GM08714 (cell line): ENCODE measurements at regions not wholly inside any gene's neighbourhood (a gene's known extent, or its start where the extent isn't known, plus 50 kb on each side); places are given as distances from the start of the nearest gene placed in this dataset.

Experiments used
- H3K4me3 ChIP-seq: fragments of 200-500 bp; sonication (Bioruptor generic); 2 replicates; pipeline ENCODE4 v1.5.1; 2014; ENCODE audit warnings: mild to moderate bottlenecking, low read length, inconsistent platforms
- ZNF274 ChIP-seq: IDR thresholded peaks from 2 replicates; pipeline ENCODE4 v1.6.1; 2012; ENCODE audit warnings: mild to moderate bottlenecking, low read depth, low read length

- no peak overlapping the region for H3K4me3 ChIP-seq
- no peak for TF ChIP-seq ZNF274
Measured at GRCh38 chr12:66934302-66935062, 255.6 kb upstream of the GRIP1 start.

GRCh38 chr12:66941150-66941549 is 262.3 kb upstream of the GRIP1 start:
- TF ChIP-seq ZNF274: no peak
- H3K4me3 ChIP-seq: no peak overlapping the region

- no peak for TF ChIP-seq ZNF274
- H3K4me3 ChIP-seq: no peak overlapping the region
Measured at GRCh38 chr12:66942741-66943465, 264.0 kb upstream of the GRIP1 start.

GRCh38 chr12:66944365-66944764 is 265.5 kb upstream of the GRIP1 start:
- H3K4me3 ChIP-seq: no peak overlapping the region
- TF ChIP-seq ZNF274: no peak

GRCh38 chr12:66945189-66945817 is 266.4 kb upstream of the GRIP1 start:
- H3K4me3 ChIP-seq: no peak overlapping the region
- TF ChIP-seq ZNF274: no peak

GRCh38 chr12:66947119-66947518 is 268.2 kb upstream of the GRIP1 start:
- TF ChIP-seq ZNF274: no peak
- H3K4me3 ChIP-seq: no peak overlapping the region

GRCh38 chr12:66952668-66953067 is 273.8 kb upstream of the GRIP1 start:
- TF ChIP-seq ZNF274: no peak
- no peak overlapping the region for H3K4me3 ChIP-seq

- TF ChIP-seq ZNF274: no peak
- no peak overlapping the region for H3K4me3 ChIP-seq
Measured at GRCh38 chr12:66956300-66956699, 277.4 kb upstream of the GRIP1 start.

GRCh38 chr12:66959276-66959675 is 280.4 kb upstream of the GRIP1 start:
- no peak for TF ChIP-seq ZNF274
- no peak overlapping the region for H3K4me3 ChIP-seq

- TF ChIP-seq ZNF274: no peak
- H3K4me3 ChIP-seq: no peak overlapping the region
Measured at GRCh38 chr12:66960006-66960405, 281.1 kb upstream of the GRIP1 start.

- no peak overlapping the region for H3K4me3 ChIP-seq
- TF ChIP-seq ZNF274: no peak
Measured at GRCh38 chr12:66960704-66961690, 282.1 kb upstream of the GRIP1 start.

- H3K4me3 ChIP-seq: no peak overlapping the region
- TF ChIP-seq ZNF274: no peak
Measured at GRCh38 chr12:66962290-66962689, 283.4 kb upstream of the GRIP1 start.

GRCh38 chr12:66963901-66964300 is 285.0 kb upstream of the GRIP1 start:
- H3K4me3 ChIP-seq: no peak overlapping the region
- no peak for TF ChIP-seq ZNF274

GRCh38 chr12:66964629-66965028 is 285.8 kb upstream of the GRIP1 start:
- H3K4me3 ChIP-seq: no peak overlapping the region
- no peak for TF ChIP-seq ZNF274
